ENCODE measurements at regions not wholly inside any gene's neighbourhood (a gene's known extent, or its start where the extent isn't known, plus 50 kb on each side); places are given as distances from the start of the nearest gene placed in this dataset.

- no peak for TF ChIP-seq USF2 (IDR thresholded peaks at IDR 0.05; ENCODE audit: borderline replicate concordance, low read depth, low read length)
- TF ChIP-seq STAT3 (IDR thresholded peaks at IDR 0.05; ENCODE audit: low read depth, low read length) = no peak
- TF ChIP-seq YBX1 (IDR thresholded peaks at IDR 0.05) = no peak
These were observed 670.8 kb downstream of the PCDH17 start (continued) for GRCh38 chr13:58302349-58302748.

GRCh38 chr13:58306062-58306461 is 674.5 kb downstream of the PCDH17 start:
- SMC1A ChIA-PET (ENCODE audit: uncharacterized antibody, unreplicated experiment) = interaction anchor here (0.6 to 0.9 kb wide), 2 partner anchors 9 to 11 kb away, joined by 3 read pairs; no protein-coding TSS in a partner anchor
- no peaks in the 10 kb centered on the region for H3K9me3 ChIP-seq (replicated peaks; ENCODE audit: control insufficient read depth, insufficient read depth, low read length)
- POLR2A ChIA-PET = no interaction called here
- H3K4me2 ChIP-seq (ENCODE audit: control insufficient read depth, insufficient read depth) = no peak overlapping the region
- no peak overlapping the region for H3K27ac ChIP-seq (ENCODE audit: control insufficient read depth, insufficient read depth)
- H3K4me1 ChIP-seq (ENCODE audit: control insufficient read depth, insufficient read depth, low read length) = no peaks in the 10 kb centered on the region
- BruUV-seq (replicated peaks) = no TSS peak
- 29% methylated on average over 1 of the region's 1 CpG for WGBS (ENCODE audit: insufficient coverage, insufficient replicate concordance, low lambda C conversion rate, missing lambda C conversion rate)
- FAIRE-seq (no peak), DNase-seq (ENCODE audit: low read depth, low spot score) (no peak), ATAC-seq (no peak)
- intact Hi-C loops (cut with micrococcal nuclease; ENCODE audit: unreplicated experiment) (loop anchor here (10.0 kb wide), 1 partner anchor 659 kb away; no protein-coding TSS in a partner anchor), in situ Hi-C loops (cut with MboI) (no loop called here)
- H3K27me3 ChIP-seq (replicated peaks in 1 of 2; ENCODE audit: control insufficient read depth in 2 of 2, insufficient read depth in 2 of 2, low read length in 1 of 2) = no peaks in the 10 kb centered on the region
- RAD21 ChIA-PET (ENCODE audit: unreplicated experiment) = no interaction called here
- H2AFZ ChIP-seq (ENCODE audit: control insufficient read depth, low read depth, low read length) = no peak overlapping the region
- H3K9ac ChIP-seq (ENCODE audit: control insufficient read depth, insufficient read depth, low read length) = no peak overlapping the region
- CTCF ChIA-PET = no interaction called here
- H3K79me2 ChIP-seq (ENCODE audit: control insufficient read depth, insufficient read depth, low read length) = no peaks in the 10 kb centered on the region
- no peaks in the 10 kb centered on the region for H3K36me3 ChIP-seq (ENCODE audit: control insufficient read depth in 2 of 2, insufficient read depth in 2 of 2, low read length in 1 of 2)
- H3K4me3 ChIP-seq = no peak overlapping the region
- no peaks in the 10 kb centered on the region for H4K20me1 ChIP-seq (ENCODE audit: control insufficient read depth, insufficient read depth)
- TF ChIP-seq ZNF384 (IDR thresholded peaks at IDR 0.05; ENCODE audit: borderline replicate concordance, low read depth, low read length) = no peak
- no peak for TF ChIP-seq CEBPB (IDR thresholded peaks at IDR 0.05; ENCODE audit: borderline replicate concordance in 1 of 2, low read depth in 2 of 2, low read length in 2 of 2)
- no peak for TF ChIP-seq HDGF (IDR thresholded peaks at IDR 0.05)
- TF ChIP-seq IKZF1 (conservative IDR thresholded peaks at IDR 0.05) = no peak
- no peak for TF ChIP-seq FOXK2 (IDR thresholded peaks at IDR 0.05)
- TF ChIP-seq CREM (IDR thresholded peaks at IDR 0.05; ENCODE audit: low read depth) = no peak
- TF ChIP-seq NBN (IDR thresholded peaks at IDR 0.05) = no peak
- no peak for TF ChIP-seq ZNF687 (IDR thresholded peaks at IDR 0.05)
- no peak for TF ChIP-seq REST (IDR thresholded peaks at IDR 0.05; ENCODE audit: low read depth, low read length)
- TF ChIP-seq RFX5 (IDR thresholded peaks at IDR 0.05; ENCODE audit: low read depth, low read length) = no peak
- no peak for TF ChIP-seq SMAD1 (IDR thresholded peaks at IDR 0.05; ENCODE audit: low read depth, partially characterized antibody)
- no peak for TF ChIP-seq TARDBP (IDR thresholded peaks at IDR 0.05; ENCODE audit: borderline replicate concordance)
